ENCODE measurements at regions not wholly inside any gene's neighbourhood (a gene's known extent, or its start where the extent isn't known, plus 50 kb on each side); places are given as distances from the start of the nearest gene placed in this dataset.
"Not testable (repeated sequence)": the region's sequence is repeated elsewhere in the genome, so short reads cannot be mapped to it uniquely, and the experiment has no call there.

DNA sequence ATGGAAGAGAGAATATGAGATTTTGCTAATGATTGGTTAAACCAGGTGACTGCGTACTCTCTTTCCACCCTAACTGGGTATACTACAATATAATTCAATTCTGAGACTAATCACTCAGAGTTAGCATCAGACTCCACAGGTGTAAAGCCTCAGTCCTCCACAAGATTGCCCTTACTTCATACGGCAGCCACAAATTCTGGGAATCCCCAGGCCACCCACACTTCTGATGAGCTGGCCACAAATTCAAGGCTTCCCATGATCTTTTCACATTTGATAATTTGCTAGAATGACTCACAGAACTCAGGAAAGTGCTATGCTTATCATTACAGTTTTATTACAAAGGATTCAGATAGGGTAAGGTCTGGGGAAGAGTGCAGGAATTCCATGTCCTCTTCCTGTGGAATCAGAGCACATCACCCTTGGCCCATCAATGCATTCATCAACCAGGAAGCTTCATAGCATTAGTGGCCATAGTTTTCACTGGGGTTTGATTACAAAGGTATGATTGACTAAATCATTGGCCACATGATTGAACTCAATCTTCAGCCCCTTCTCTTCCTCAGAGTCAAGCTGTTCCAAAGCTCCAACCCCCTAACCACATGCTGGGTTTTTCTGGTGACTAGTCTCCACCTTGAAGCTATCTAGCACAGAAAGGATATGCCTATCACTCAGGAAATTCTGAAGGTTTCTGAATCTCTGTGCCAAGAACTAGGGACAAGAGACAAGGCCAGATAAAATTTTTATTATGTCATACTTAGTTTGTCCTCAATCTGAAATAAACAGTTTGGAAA is 131.7 kb downstream of the HHIPL2 start:
- no peak for DNase-seq (ENCODE audit: low read depth)

DNA sequence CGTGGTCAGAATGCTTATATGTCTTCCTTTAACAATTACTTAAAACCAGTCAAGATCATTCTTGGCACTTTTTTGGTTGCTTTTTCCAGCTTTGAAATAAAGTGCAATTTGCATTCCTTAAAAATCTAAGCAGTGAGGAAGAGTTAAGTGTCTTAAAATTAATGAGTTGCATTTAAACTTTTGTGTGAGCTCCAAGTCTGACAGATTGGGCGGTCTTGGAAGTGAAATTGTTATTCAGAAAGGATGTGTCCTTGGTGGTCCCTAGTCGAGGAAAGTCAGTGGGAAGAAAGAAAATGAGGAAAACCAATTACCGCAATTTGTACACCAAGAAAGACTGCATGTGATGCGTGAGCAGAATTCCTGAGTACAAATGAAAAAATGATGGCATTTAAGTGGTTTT is 132.5 kb downstream of the HHIPL2 start:
- DNase-seq (ENCODE audit: low read depth) = no peak

DNA sequence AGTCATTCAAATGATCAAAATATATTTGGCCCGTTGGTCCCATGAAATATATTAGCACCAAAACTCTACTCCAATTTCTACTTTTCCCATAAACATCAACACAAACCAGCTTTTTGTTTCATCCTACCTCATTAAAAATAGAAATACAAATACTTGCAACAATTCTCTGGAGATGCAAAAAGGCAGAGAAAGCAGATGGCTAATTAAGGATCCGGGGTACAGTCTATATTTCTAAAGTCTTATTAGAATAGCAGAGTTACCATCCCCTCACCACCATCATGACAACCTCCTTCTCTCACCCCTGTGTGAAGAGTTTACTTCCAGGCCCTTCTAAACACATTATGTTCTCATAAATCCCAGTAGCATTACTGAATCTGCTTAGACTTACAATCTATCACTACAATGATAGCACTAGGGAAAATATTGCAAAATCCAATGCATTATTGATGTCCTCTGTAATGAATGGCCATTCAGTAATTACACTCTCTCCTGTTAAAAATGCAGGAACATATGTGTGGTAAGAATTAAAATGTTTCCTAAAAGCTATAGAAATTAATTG is 133.8 kb downstream of the HHIPL2 start:
- no peak for DNase-seq (ENCODE audit: low read depth)

DNA sequence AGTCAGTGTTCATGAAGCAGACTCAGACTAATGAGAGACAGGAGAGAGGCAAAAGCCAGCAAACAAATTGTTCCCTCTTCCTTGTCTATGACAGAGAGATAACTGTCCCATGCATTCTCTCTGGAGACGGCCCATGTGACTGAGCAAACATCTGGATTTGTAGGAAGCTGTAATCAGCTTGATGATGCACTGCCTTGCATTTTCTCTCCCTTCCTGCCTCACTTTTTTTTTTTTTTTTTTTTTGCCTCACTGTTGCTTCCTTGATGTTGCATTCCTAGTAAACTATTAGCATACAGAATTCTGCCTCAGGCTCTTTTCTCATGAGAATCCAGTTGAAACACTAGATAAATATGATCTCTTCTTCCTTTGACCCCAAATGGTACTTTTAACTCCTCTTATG is 134.5 kb downstream of the HHIPL2 start:
- no peak for DNase-seq (ENCODE audit: low read depth)

DNA sequence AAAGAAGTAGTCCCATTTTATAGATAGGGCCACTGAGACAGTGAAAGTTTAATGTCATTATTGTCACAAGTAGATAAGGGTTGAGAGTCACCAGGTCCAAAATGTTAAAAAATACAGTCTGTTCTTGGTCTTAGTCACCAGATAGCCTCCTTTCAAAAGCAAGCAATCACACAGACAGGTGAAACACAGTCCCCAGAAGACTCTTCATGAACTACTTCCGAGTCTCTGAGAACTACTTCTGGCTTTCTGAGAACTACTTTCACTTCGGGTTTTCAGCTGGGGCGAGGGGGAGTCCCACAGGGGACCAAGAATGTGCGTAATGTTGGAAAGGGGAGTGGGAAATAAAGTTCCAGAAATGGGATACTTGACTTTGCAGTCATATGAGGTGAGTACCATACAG is 143.2 kb downstream of the HHIPL2 start:
- DNase-seq (ENCODE audit: low read depth) = no peak

DNA sequence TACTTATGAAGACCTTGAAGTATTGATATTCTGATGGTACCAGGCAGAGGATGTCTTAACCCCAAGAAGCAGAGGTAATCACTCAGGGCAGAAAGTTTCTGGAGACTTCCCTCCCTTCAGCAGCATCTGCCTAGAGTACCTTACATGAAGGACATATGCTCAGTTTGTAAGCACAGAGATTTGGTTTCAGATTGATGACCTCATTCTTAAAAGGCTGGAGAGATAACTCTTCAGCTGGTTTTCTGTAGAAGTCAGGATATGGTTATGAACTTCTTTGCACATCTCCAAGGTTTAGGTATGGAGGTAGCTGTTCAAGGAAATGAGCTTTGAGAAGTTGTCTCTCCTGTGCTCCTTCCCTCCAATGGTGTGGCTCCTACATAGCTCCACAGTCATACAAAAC is 148.7 kb downstream of the HHIPL2 start:
- no peak for DNase-seq (ENCODE audit: low read depth)

DNA sequence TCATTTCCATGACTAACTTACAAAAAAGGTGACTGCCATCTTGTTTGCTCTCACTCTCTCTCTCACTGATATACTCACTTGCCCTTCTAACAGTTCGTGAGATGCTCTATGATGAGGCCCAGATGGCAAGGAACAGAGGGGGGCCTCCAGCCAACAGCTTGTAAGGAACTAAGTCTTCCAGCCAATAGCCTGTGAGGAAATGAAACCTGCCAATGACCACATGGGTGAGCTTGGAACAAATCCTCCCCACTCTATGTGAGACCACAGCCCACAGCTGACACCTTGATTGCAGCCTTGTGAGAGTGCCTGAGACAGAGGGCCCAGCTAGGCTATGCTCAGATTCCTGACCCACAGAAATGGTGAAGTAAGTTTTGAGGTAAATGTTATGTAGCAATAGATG is 153.7 kb downstream of the HHIPL2 start:
- no peak for DNase-seq (ENCODE audit: low read depth)

DNA sequence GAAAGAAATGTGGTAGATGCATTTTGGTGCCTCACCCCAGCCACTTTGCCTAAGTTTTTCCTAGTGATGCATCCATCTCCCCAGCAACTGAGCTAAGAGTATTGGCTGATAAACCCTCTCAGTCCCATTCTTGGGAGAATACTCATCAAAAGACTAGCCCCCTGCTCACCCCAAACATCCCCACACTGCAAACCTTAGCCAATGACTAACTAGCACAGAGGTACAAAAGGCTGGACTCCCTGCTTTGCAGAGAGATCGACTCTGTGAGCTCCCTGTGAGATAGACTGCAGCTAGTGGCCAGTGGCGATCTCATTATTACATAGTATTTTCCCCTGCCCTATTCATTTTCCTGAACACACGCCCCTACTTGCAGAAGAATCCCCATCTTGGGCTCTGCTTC is 155.3 kb downstream of the HHIPL2 start:
- DNase-seq (ENCODE audit: low read depth) = no peak

DNA sequence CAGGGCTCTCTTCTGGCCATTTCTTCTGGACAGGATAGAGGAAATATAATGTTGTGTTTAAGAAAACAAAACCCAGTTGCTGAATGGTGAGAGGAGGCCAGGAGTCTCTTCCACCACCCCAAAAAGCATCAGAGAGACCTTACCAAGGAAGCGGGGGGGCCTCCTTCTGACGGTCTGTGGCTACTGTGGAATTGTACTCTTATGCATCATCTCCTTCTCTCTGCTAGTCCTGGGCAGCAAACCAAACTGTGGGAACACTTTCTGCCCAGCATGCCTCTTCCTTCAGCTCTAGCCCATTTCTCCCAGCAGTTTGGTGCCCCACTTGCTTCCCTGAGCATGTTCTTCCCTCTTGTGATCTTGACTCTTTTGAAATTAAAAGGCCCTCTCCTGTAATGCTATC is 157.7 kb downstream of the HHIPL2 start:
- DNase-seq (ENCODE audit: low read depth) = no peak

DNA sequence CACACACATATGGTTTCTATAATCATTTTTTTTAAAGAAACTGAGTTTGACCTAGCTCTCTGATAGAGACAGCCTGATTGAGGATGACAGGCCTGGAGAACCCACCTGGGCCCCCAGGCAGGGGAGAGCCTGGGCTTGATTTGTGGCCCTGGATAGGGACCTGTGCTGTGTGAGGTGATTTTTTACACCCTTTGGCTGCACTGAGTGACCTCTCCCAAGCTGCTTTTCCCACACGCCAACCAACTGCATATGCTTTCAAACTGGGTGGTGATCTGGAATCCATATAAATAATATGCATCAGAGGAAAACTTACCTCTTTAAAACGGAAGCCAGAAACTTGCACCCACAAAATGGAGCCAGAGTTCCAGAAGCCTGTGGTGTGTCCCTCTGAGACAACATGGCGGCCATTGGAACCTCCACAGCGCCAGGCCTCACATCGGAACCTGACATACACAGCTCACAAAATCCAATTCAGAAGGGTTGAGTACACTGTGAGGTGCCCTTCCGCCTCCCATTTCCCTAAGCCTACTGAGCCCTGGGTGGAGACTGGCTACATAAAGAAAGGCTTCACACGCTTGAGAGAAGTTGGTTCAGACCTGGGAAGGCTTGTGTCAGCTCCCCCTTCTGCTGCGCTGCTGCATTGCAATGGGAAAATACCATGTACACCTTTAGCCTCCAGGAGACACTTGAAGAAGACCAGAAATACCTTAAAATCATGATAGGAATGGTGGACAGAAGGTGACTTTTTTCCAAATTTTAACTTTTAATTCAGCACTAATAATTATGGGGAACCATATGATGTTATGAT is 160.7 kb downstream of the HHIPL2 start:
- DNase-seq (ENCODE audit: low read depth) = no peak

DNA sequence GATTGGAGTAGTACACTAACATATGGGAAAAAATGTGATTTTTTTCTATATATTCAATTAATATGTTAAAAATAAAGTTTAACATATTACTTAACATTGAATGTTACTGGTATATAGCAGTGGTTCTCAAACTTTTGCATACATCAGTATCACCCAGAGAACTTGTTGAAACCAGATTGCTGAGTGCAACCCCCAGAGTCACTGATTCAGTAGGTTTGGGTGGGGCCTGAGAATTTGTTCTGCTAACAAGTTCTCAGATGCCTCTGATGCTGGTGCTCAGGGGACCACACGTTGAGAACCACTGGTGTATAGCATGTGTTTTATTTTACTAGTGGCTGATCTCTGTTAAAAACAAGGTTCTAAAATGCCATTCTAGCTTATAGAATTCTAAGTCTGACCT is 161.9 kb downstream of the HHIPL2 start:
- DNase-seq (ENCODE audit: low read depth) = no peak

DNA sequence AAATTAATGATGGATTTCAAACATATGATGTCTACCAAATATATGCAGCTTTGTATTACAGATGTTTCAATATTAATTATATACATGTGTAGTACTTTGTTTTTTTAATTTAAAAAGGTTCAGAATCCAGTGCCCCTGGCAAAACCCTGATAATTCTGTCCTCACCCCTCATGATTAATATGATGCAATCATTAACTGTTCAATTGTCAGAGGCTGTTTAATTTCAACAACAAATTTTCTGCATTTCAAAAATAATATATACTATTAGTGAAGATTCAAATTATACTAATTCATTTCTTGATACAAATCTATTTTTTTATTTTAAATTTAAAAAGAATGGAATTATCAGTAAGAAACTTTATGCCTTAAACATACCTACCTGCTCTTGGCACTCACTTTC is 162.6 kb downstream of the HHIPL2 start:
- no peak for DNase-seq (ENCODE audit: low read depth)

DNA sequence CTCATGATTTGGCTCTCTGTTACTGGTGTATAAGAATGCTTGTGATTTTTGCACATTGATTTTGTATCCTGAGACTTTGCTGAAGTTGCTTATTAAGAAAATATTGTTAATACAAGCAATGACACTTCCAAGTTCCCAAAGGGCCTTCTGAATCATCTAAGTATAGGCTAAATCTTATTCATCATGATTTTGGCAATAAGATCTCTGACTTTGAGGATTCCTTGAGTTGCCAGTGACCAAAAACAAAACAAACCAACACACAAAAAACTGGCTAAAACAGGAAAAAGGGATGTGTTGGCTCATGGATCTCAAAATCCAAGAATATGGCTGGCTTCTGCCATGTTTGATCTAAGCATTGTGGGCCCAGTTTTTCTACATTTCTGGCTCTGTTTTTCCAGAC is 163.4 kb downstream of the HHIPL2 start:
- DNase-seq (ENCODE audit: low read depth) = no peak

DNA sequence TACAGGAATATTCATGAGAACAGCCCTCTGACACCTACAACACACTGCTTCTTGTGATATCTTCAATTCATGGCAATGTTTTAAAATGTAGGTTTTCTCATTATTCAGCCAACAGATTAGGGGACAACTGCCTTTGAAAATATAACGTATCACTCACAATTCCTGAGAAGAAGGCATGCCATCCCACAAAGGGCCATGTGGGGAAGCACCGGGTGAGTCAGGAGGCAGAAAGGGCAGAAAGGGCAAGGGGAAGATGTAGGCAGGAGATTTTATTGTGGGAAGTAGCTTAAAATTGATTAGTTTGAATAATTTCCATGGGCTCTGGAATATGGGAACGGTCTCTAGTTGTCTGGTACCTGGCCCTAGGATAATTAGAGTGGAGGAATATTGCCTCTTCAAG is 165.7 kb downstream of the HHIPL2 start:
- no peak for DNase-seq (ENCODE audit: low read depth)

DNA sequence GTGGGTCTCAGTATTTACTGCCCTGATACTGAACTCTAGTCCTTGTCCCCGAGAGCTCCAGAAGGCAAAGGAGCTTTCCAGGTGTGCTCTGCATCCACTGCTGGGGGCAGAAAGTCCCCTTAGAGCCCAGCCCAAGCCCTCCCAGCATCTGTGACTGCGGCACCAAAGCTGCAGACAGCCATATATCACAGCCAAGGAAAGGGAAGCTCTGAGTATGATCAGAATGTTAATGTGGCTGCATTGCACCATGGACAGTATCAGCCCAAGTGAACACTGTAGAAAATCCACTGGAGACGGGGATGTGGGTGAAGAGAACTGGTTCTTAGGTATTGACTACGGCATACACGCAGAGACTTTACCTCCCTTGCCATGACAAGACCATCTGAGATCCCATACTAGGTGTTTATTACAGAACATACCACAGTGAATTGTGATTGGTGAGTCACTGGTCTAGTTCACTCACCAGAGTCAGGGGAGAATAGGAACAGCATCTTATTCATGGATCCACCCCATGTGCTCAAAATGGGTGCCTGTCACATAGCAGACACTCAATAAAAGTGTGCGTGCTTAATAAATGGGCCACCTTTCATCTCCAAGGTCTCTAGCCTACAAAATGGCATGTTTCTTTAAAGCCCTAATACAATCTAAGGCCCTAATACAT is 170.3 kb downstream of the HHIPL2 start:
- no peak for DNase-seq (ENCODE audit: low read depth)

DNA sequence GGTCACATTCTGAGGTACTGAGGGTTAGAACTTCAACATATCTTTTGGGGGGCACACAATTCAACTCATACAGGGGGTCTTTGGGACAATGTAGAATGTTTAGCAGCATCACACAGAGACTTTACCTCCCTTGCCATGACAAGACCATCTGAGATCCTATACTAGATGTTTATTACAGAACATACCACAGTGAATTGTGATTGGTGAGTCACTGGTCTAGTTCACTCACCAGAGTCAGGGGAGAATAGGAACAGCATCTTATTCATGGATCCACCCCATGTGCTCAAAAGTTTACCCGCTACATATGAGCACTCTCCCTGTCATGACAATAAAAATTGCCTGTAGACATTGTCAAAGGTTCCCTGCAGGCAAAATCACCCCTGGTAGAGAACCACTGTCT is 171.1 kb downstream of the HHIPL2 start:
- not testable (repeated sequence) for DNase-seq (ENCODE audit: low read depth)

DNA sequence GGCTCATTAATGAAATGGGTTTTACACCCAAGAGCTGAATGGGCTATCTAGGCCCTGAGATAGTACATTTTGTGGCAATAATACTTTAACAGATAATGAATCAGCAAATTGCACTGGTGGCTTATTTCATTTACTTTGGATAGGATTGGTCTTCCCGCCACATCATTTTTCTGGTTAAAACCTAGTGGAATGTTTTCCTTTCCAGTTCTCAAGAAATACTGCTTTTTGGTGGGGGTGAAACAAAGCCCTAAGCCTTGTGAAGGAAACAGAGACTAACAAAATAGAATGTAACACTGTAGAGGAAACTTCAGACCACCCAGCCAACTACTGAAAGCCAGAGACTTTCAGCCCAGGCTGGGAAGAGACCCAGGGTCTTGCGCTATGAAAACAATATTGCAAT is 172.2 kb downstream of the HHIPL2 start:
- no peak for DNase-seq (ENCODE audit: low read depth)

DNA sequence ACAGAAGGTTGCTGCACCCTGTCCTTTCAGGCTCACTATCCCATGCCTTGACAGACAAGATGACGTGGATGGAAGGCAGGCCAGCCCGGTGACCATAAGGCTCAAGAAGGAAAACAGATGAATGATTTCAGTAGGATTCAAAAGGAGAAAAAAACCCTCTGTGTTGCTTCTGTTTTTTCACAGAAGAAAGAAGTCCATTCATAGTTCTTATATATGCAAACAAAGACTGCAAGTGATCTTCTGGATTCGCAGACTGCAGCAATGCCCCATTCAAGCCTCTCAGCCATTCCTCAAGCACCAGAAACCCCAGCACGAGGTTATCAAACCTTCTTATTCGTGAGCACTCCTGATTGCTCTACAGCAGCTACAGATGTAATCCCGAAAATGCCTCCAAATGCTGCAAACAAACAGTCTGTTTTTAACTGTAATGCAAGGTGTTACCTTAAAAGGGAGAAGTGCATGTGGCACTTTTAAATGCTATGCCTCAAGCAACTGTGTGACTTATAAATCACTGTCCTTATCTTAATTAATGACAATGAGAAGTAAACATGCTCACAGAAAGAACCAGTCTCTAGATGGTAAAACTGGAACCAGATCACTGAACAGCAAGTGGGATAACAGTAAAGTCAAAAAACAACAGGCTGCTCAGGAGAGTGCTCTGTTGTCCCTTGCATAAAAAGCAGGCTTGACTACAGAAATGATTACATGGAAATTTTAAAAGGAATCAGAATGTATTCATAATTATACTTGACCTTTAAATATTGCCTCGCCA is 173.9 kb downstream of the HHIPL2 start:
- DNase-seq (ENCODE audit: low read depth) = no peak

DNA sequence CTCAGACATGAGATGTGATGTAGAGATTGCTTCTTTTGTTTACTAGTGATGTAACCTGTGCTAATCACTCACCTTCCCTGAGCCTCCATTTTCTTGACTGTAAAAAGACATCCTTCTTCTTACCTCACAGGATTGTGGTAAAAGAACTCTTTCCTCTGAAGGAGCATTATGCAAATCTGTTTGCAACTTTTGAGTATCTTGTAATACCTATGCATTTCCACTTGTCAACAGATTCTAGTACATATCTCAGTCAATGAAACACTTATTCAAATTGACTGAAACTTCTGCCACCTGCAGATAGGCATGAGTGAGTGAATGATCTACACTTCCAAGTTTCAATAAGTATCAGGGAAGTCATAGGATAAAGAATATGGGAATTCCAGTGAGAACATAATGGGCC is 174.7 kb downstream of the HHIPL2 start:
- no peak for DNase-seq (ENCODE audit: low read depth)

DNA sequence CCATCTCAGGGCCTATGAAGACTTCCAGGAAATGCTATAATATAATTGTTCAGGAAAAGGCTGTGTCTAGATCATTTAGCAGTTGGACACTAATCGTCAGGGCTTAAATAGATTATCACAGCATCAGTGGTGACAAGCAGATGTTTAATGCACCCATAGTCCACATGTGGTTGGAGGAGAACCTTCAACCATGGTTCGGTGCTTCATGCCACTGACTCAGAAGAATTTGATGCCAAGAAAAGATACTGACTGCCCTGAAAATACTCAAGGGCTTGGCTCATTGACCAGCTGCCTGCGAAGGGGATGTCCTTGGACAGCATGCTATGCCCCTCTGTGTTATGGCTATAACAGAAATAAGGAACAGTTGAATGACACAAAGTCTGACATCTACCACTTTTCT is 175.7 kb downstream of the HHIPL2 start:
- no peak for DNase-seq (ENCODE audit: low read depth)

DNA sequence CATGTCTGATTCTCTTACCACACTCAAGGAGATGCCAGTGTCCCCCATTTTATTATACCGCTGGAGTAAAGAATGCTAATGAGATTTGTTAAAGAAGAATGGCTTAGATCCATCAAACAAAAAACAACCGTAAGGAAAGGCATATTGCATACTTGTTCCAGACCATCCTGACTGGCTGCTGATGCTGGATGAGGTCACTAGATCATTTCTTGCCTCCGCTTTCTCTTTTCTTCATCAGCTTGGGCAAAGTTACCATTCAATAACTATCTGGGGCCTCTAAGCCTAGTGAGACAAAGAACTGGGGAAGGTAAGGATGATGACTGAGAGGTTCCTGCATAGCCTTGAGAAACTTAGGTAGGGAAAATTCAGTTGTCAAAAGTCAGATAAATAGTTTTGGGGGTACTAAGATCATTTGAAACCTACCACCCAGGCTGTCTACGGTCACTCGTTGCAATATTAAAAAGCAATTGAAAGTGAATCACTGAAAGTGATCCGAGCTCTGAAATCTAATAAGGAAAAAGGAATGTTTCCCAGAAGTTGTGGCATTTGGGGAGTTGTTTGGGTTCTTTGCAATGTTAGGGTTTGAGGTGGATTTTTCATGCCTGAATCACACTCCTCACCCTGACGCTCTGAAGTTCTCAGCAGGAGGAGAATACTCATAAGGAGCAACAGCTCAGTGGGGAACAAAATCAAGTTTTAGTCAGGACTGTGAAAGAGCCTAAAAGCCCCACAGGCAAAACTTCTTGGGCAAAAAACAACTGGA is 176.8 kb downstream of the HHIPL2 start:
- no peak for DNase-seq (ENCODE audit: low read depth)
